ENCODE measurements at regions not wholly inside any gene's neighbourhood (a gene's known extent, or its start where the extent isn't known, plus 50 kb on each side); places are given as distances from the start of the nearest gene placed in this dataset.

- Histone ChIP-seq H3K36me3 (ENCODE audit: control insufficient read depth in 2 of 2, insufficient read depth in 2 of 2, low read length in 1 of 2) (no peaks in the 10 kb centered on the region), H3K4me1 (ENCODE audit: control insufficient read depth in 2 of 2, insufficient read depth in 2 of 2, low read length in 2 of 2) (no peaks in the 10 kb centered on the region), H3K27me3 (ENCODE audit: control insufficient read depth in 2 of 2, insufficient read depth in 1 of 2, low read length in 1 of 2) (no peaks in the 10 kb centered on the region), H3K9me3 (ENCODE audit: control insufficient read depth in 2 of 2, insufficient read depth in 1 of 2, low read length in 1 of 2) (no peaks in the 10 kb centered on the region), H3K27ac (ENCODE audit: low read depth in 1 of 2, low read length in 1 of 2) (no peak overlapping the region), H3K4me3 (ENCODE audit: low read length in 2 of 2) (no peak overlapping the region)
- WGBS = 60% methylated on average over 4 of the region's 4 CpGs
- DNase-seq (ENCODE audit: low read depth in 6 of 9, low spot score in 9 of 9) = no peak
Observed at GRCh38 chr16:79359082-79359481, 241.5 kb downstream of the MAF start.

- no peak for DNase-seq (ENCODE audit: low read depth in 6 of 9, low spot score in 9 of 9)
- no peaks in the 10 kb centered on the region for H3K27me3 ChIP-seq (ENCODE audit: control insufficient read depth in 2 of 2, insufficient read depth in 1 of 2, low read length in 1 of 2)
- WGBS = 96% methylated on average over 9 of the region's 9 CpGs
Observed at GRCh38 chr16:79358188-79358587, 242.3 kb downstream of the MAF start.

GRCh38 chr16:79355600-79356358 lies 244.8 kb downstream of the MAF start:
- H3K36me3 ChIP-seq (ENCODE audit: control insufficient read depth in 2 of 2, insufficient read depth in 2 of 2, low read length in 1 of 2) = no peaks in the 10 kb centered on the region
- H3K4me1 ChIP-seq (ENCODE audit: control insufficient read depth in 2 of 2, insufficient read depth in 2 of 2, low read length in 2 of 2) = no peaks in the 10 kb centered on the region
- no peaks in the 10 kb centered on the region for H3K9me3 ChIP-seq (ENCODE audit: control insufficient read depth in 2 of 2, insufficient read depth in 1 of 2, low read length in 1 of 2)
- H3K27ac ChIP-seq (ENCODE audit: low read depth in 1 of 2, low read length in 1 of 2) = no peak overlapping the region
- DNase-seq (ENCODE audit: low read depth in 6 of 9, low spot score in 9 of 9) = no peak
- H3K27me3 ChIP-seq (ENCODE audit: control insufficient read depth in 2 of 2, insufficient read depth in 1 of 2, low read length in 1 of 2) = no peaks in the 10 kb centered on the region
- H3K4me3 ChIP-seq (ENCODE audit: low read length in 2 of 2) = no peak overlapping the region
- WGBS = 97% methylated on average over 15 of the region's 15 CpGs

More at GRCh38 chr16:79358188-79358587, 242.3 kb downstream of the MAF start:
- no peak overlapping the region for H3K27ac ChIP-seq (ENCODE audit: low read depth in 1 of 2, low read length in 1 of 2)
- H3K36me3 ChIP-seq (ENCODE audit: control insufficient read depth in 2 of 2, insufficient read depth in 2 of 2, low read length in 1 of 2) = no peaks in the 10 kb centered on the region
- no peaks in the 10 kb centered on the region for H3K4me1 ChIP-seq (ENCODE audit: control insufficient read depth in 2 of 2, insufficient read depth in 2 of 2, low read length in 2 of 2)
- H3K9me3 ChIP-seq (ENCODE audit: control insufficient read depth in 2 of 2, insufficient read depth in 1 of 2, low read length in 1 of 2) = no peaks in the 10 kb centered on the region
- no peak overlapping the region for H3K4me3 ChIP-seq (ENCODE audit: low read length in 2 of 2)

GRCh38 chr16:79351927-79352326 lies 248.6 kb downstream of the MAF start:
- Histone ChIP-seq H3K9me3 (ENCODE audit: control insufficient read depth in 2 of 2, insufficient read depth in 1 of 2, low read length in 1 of 2) (no peaks in the 10 kb centered on the region), H3K4me3 (ENCODE audit: low read length in 2 of 2) (no peak overlapping the region), H3K27ac (ENCODE audit: low read depth in 1 of 2, low read length in 1 of 2) (no peak overlapping the region), H3K4me1 (ENCODE audit: control insufficient read depth in 2 of 2, insufficient read depth in 2 of 2, low read length in 2 of 2) (no peaks in the 10 kb centered on the region), H3K27me3 (ENCODE audit: control insufficient read depth in 2 of 2, insufficient read depth in 1 of 2, low read length in 1 of 2) (peaks cover 0 to 2% of the 10 kb centered on the region in 2 donors), H3K36me3 (ENCODE audit: control insufficient read depth in 2 of 2, insufficient read depth in 2 of 2, low read length in 1 of 2) (no peaks in the 10 kb centered on the region)
- DNase-seq (ENCODE audit: low read depth in 6 of 9, low spot score in 9 of 9) = no peak
- WGBS = 98% methylated on average over 7 of the region's 7 CpGs

GRCh38 chr16:79349803-79350202 lies 250.7 kb downstream of the MAF start:
- no peak for DNase-seq (ENCODE audit: low read depth in 6 of 9, low spot score in 9 of 9)
- peaks cover 0 to 2% of the 10 kb centered on the region in 2 donors for H3K27me3 ChIP-seq (ENCODE audit: control insufficient read depth in 2 of 2, insufficient read depth in 1 of 2, low read length in 1 of 2)
- no peak overlapping the region for H3K27ac ChIP-seq (ENCODE audit: low read depth in 1 of 2, low read length in 1 of 2)
- H3K4me1 ChIP-seq (ENCODE audit: control insufficient read depth in 2 of 2, insufficient read depth in 2 of 2, low read length in 2 of 2) = no peaks in the 10 kb centered on the region
- no peaks in the 10 kb centered on the region for H3K36me3 ChIP-seq (ENCODE audit: control insufficient read depth in 2 of 2, insufficient read depth in 2 of 2, low read length in 1 of 2)
- WGBS = over 99% methylated on average over 3 of the region's 3 CpGs
- H3K4me3 ChIP-seq (ENCODE audit: low read length in 2 of 2) = no peak overlapping the region
- no peaks in the 10 kb centered on the region for H3K9me3 ChIP-seq (ENCODE audit: control insufficient read depth in 2 of 2, insufficient read depth in 1 of 2, low read length in 1 of 2)

- 93% methylated on average over 11 of the region's 11 CpGs for WGBS
- H3K36me3 ChIP-seq (ENCODE audit: control insufficient read depth in 2 of 2, insufficient read depth in 2 of 2, low read length in 1 of 2) = no peaks in the 10 kb centered on the region
- H3K27ac ChIP-seq (ENCODE audit: low read depth in 1 of 2, low read length in 1 of 2) = no peak overlapping the region
- H3K27me3 ChIP-seq (ENCODE audit: control insufficient read depth in 2 of 2, insufficient read depth in 1 of 2, low read length in 1 of 2) = peaks cover 0 to 2% of the 10 kb centered on the region in 2 donors
- DNase-seq (ENCODE audit: low read depth in 6 of 9, low spot score in 9 of 9) = no peak
- no peak overlapping the region for H3K4me3 ChIP-seq (ENCODE audit: low read length in 2 of 2)
- H3K4me1 ChIP-seq (ENCODE audit: control insufficient read depth in 2 of 2, insufficient read depth in 2 of 2, low read length in 2 of 2) = no peaks in the 10 kb centered on the region
- H3K9me3 ChIP-seq (ENCODE audit: control insufficient read depth in 2 of 2, insufficient read depth in 1 of 2, low read length in 1 of 2) = no peaks in the 10 kb centered on the region
Observed at GRCh38 chr16:79348521-79349306, 251.8 kb downstream of the MAF start.

GRCh38 chr16:79347277-79347676 lies 253.3 kb downstream of the MAF start:
- no peak overlapping the region for H3K27ac ChIP-seq (ENCODE audit: low read depth in 1 of 2, low read length in 1 of 2)
- H3K27me3 ChIP-seq (ENCODE audit: control insufficient read depth in 2 of 2, insufficient read depth in 1 of 2, low read length in 1 of 2) = peaks cover 0 to 2% of the 10 kb centered on the region in 2 donors
- H3K36me3 ChIP-seq (ENCODE audit: control insufficient read depth in 2 of 2, insufficient read depth in 2 of 2, low read length in 1 of 2) = no peaks in the 10 kb centered on the region
- WGBS = 93% methylated on average over 19 of the region's 19 CpGs
- no peaks in the 10 kb centered on the region for H3K4me1 ChIP-seq (ENCODE audit: control insufficient read depth in 2 of 2, insufficient read depth in 2 of 2, low read length in 2 of 2)
- DNase-seq (ENCODE audit: low read depth in 6 of 9, low spot score in 9 of 9) = no peak
- no peak overlapping the region for H3K4me3 ChIP-seq (ENCODE audit: low read length in 2 of 2)
- no peaks in the 10 kb centered on the region for H3K9me3 ChIP-seq (ENCODE audit: control insufficient read depth in 2 of 2, insufficient read depth in 1 of 2, low read length in 1 of 2)

GRCh38 chr16:79339863-79340262 lies 260.7 kb downstream of the MAF start:
- no peaks in the 10 kb centered on the region for H3K9me3 ChIP-seq (ENCODE audit: control insufficient read depth in 2 of 2, insufficient read depth in 1 of 2, low read length in 1 of 2)

GRCh38 chr16:79337906-79338305 lies 262.6 kb downstream of the MAF start:
- H3K4me1 ChIP-seq (ENCODE audit: control insufficient read depth in 2 of 2, insufficient read depth in 2 of 2, low read length in 2 of 2) = no peaks in the 10 kb centered on the region
- DNase-seq (ENCODE audit: low read depth in 6 of 9, low spot score in 9 of 9) = no peak
- H3K27ac ChIP-seq (ENCODE audit: low read depth in 1 of 2, low read length in 1 of 2) = no peak overlapping the region
- H3K27me3 ChIP-seq (ENCODE audit: control insufficient read depth in 2 of 2, insufficient read depth in 1 of 2, low read length in 1 of 2) = no peaks in the 10 kb centered on the region
- no peak overlapping the region for H3K4me3 ChIP-seq (ENCODE audit: low read length in 2 of 2)
- WGBS = 98% methylated on average over 7 of the region's 7 CpGs
- no peaks in the 10 kb centered on the region for H3K9me3 ChIP-seq (ENCODE audit: control insufficient read depth in 2 of 2, insufficient read depth in 1 of 2, low read length in 1 of 2)
- H3K36me3 ChIP-seq (ENCODE audit: control insufficient read depth in 2 of 2, insufficient read depth in 2 of 2, low read length in 1 of 2) = no peaks in the 10 kb centered on the region

More at GRCh38 chr16:79339863-79340262, 260.7 kb downstream of the MAF start:
- Histone ChIP-seq H3K27me3 (ENCODE audit: control insufficient read depth in 2 of 2, insufficient read depth in 1 of 2, low read length in 1 of 2) (no peaks in the 10 kb centered on the region), H3K4me1 (ENCODE audit: control insufficient read depth in 2 of 2, insufficient read depth in 2 of 2, low read length in 2 of 2) (no peaks in the 10 kb centered on the region), H3K36me3 (ENCODE audit: control insufficient read depth in 2 of 2, insufficient read depth in 2 of 2, low read length in 1 of 2) (no peaks in the 10 kb centered on the region), H3K27ac (ENCODE audit: low read depth in 1 of 2, low read length in 1 of 2) (no peak overlapping the region), H3K4me3 (ENCODE audit: low read length in 2 of 2) (no peak overlapping the region)
- WGBS = 89% methylated on average over 7 of the region's 7 CpGs
- no peak for DNase-seq (ENCODE audit: low read depth in 6 of 9, low spot score in 9 of 9)
